Keratinocyte (primary cell): ENCODE measurements at regions not wholly inside any gene's neighbourhood (a gene's known extent, or its start where the extent isn't known, plus 50 kb on each side); places are given as distances from the start of the nearest gene placed in this dataset.

Experiments
- EZH2 ChIP-seq: IDR thresholded peaks from one replicate; pipeline ENCODE4 v1.6.1; 2012; ENCODE audit warnings: inconsistent platforms, mild to moderate bottlenecking, low read length, moderate library complexity
- TF ChIP-seq, protein P1 (sequence below), 3 experiments: IDR thresholded peaks in 1 of 3; conservative IDR thresholded peaks in 1 of 3; optimal IDR thresholded peaks in 1 of 3; 2 replicates in 2 of 3; 3 replicates in 1 of 3; pipeline versions ENCODE3 to v1.5.1; 2011; ENCODE audit warnings: low read length in 3 of 3, mild to moderate bottlenecking in 3 of 3, moderate library complexity in 2 of 3, control low read depth in 1 of 3, inconsistent platforms in 1 of 3; ENCODE audit not compliant: insufficient read depth in 2 of 3; ENCODE audit errors: extremely low read depth in 1 of 3

DNA sequence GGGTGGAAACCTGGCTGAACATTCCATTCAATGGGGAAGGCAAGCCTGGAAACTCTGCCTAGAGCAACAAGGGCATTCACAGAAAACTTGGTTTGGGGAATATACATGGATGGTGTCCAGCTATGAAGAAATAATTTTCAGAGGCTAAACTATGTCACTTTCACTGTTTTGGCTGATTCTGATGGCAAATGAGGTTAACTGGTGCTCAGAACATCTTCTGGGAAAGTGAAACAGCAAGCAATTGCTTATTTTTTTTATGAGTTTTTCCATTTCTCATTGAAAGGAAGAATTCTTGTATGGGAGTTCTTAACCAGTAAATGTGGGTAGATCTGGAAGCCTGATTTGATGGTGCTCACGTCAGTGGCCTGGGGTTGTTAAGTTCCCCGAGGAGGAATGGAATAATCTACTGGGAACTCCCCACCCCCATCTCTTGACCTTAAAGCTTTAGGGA, 132.8 kb upstream of the BTG1 start:
- TF ChIP-seq, protein P1, sequence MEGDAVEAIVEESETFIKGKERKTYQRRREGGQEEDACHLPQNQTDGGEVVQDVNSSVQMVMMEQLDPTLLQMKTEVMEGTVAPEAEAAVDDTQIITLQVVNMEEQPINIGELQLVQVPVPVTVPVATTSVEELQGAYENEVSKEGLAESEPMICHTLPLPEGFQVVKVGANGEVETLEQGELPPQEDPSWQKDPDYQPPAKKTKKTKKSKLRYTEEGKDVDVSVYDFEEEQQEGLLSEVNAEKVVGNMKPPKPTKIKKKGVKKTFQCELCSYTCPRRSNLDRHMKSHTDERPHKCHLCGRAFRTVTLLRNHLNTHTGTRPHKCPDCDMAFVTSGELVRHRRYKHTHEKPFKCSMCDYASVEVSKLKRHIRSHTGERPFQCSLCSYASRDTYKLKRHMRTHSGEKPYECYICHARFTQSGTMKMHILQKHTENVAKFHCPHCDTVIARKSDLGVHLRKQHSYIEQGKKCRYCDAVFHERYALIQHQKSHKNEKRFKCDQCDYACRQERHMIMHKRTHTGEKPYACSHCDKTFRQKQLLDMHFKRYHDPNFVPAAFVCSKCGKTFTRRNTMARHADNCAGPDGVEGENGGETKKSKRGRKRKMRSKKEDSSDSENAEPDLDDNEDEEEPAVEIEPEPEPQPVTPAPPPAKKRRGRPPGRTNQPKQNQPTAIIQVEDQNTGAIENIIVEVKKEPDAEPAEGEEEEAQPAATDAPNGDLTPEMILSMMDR (optimal IDR thresholded peaks at IDR 0.05 in 1 of 3, IDR thresholded peaks at IDR 0.05 in 1 of 3, conservative IDR thresholded peaks at IDR 0.05 in 1 of 3; ENCODE audit: extremely low read depth in 1 of 3, insufficient read depth in 2 of 3, low read length in 3 of 3), result no peak
- TF ChIP-seq EZH2, result no peak
